SU-DHL-6 (cell line): ENCODE measurements at regions not wholly inside any gene's neighbourhood (a gene's known extent, or its start where the extent isn't known, plus 50 kb on each side); places are given as distances from the start of the nearest gene placed in this dataset.

Experiments used
- CTCF ChIP-seq: fragments of 200-600 bp; sonication (generic); IDR thresholded peaks from one replicate; pipeline ENCODE4 v1.5.1; 2017; ENCODE audit warnings: antibody characterized with exemption, mild to moderate bottlenecking, low read length, moderate library complexity; ENCODE audit not compliant: insufficient read depth, poor library complexity, severe bottlenecking
- EZH2phosphoT487 ChIP-seq: fragments of 200-600 bp; sonication (generic), shearing (Covaris generic); conservative IDR thresholded peaks from 2 replicates; pipeline ENCODE4 v1.6.1; 2018; ENCODE audit warnings: mild to moderate bottlenecking, antibody characterized with exemption, low read length, moderate library complexity, mixed read lengths

GRCh38 chr4:155573126-155573525, 93.5 kb upstream of the GUCY1A1 start:
- TF ChIP-seq EZH2phosphoT487 (no peak), CTCF (no peak)
